NCI-H2107 (cell line): ENCODE measurements at regions not wholly inside any gene's neighbourhood (a gene's known extent, or its start where the extent isn't known, plus 50 kb on each side); places are given as distances from the start of the nearest gene placed in this dataset.
"Not testable (repeated sequence)": the region's sequence is repeated elsewhere in the genome, so short reads cannot be mapped to it uniquely, and the experiment has no call there.

Experiments
- DNase-seq: peaks from one replicate; lab custom pipeline; 2025; lab: John Stamatoyannopoulos, UW

DNA sequence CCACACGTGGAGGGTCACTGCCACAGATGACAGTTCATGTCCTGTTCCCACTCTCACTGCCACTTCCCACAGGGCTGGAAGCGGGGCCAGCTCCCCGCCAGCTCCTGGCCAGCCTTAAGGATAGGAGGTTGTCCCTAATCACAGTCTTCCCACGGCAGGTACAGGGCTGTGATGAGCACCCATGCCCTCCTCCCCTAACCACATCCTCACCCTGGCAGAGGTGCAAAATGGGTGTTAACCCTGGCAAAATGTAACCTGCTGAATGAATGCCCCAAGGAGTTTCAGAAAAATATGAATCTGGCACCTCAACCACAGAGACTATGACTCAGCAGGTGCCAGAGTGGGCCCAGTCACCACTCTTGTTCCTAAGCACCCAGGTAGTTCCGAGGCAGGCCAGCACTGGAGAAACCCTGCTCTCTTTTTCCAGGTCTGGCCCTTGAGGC lies 185.1 kb upstream of the TPM1 start:
- no peak for DNase-seq

DNA sequence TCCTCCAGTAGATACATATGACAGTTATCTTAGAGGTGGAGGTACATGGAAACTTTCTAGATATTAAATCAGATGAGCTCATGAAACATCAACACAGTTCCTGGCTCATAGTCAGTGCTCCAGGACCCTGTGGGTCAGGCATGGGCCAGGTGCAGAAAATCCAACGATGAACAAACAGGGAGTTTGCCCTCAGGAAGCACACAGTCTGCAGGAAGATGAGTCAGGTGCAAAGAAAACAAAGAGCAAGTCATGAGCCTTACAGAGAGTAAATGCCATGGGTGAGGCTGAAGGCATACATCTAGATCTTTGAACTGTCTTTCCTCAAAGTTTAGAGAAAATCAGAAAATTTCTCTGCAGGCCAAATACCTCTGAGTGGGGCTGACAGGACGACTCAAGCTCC lies 184.2 kb upstream of the TPM1 start:
- DNase-seq, result no peak

DNA sequence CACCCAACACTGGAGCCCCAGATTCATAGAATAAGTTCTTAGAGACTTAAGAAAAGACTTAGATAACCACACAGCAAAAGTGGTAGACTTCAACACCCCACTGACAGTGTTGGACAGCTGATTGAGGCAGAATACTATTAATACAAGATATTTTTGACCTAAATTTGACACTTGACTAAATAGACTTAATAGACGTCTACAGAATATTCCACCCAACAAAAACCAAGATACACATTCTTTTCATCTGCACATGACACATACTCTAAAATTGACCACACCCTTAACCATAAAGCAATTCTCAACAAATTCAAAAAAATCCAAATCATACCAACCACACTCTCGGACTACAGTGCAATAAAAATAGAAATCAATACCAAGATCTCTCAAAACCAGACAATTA lies 179.8 kb upstream of the TPM1 start:
- no peak for DNase-seq

DNA sequence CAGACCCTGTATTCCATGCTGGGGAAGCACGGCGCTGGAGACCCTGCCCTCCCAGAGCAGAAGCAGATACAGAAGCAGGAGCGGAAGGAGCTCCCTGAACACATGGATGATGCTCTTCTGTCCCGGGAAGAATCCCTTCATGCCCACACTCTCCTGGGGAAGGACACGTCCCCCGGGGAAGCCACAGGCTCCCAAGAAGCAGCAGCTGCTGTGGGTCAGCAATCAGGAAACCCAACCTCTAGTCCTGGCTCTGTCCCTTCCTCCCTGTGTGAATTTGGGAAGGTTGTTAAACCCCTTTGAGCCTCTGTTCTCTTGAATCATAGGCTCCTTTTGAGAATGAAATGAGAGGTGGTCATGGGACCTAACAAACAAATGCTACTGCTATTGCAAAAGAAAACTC lies 176.2 kb upstream of the TPM1 start:
- DNase-seq, result no peak

DNA sequence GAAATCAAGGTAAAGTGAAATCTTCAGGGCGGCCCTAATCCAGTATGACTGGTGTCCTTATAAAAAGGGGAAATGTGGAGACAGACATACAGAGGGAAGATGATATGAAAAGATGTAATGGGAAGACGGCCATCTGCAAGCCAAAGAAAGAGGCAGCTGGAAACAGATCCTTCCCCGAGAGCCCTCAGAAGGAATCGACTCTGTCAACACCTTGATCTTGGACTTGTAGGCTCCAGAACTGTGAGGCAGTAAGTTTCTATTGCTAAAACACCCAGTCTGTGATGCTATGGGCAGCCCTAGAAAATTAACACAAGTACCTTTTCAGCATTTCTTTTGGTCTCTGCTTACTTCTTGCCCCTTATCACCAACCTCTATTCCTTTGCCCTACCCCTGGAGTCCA lies 174.7 kb upstream of the TPM1 start:
- no peak for DNase-seq

DNA sequence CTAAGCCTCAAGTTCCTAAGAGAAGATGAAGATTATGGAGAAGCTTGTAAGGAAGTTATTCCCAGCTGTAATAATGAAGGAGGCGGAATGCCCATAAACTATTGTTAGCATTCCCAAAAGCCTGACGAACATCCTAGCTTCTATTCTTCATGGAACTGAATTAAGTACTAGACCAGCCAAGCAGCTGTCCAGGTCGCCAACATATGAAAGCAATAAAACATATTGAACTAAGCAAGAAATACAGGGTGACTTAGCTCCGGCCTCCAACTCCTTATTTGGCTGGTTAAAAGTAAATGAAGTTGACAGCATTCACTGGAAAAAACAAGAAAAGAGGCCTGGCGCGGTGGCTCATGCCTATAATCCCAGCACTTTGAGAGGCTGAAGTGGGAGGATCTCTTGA lies 174.0 kb upstream of the TPM1 start:
- DNase-seq, result no peak

DNA sequence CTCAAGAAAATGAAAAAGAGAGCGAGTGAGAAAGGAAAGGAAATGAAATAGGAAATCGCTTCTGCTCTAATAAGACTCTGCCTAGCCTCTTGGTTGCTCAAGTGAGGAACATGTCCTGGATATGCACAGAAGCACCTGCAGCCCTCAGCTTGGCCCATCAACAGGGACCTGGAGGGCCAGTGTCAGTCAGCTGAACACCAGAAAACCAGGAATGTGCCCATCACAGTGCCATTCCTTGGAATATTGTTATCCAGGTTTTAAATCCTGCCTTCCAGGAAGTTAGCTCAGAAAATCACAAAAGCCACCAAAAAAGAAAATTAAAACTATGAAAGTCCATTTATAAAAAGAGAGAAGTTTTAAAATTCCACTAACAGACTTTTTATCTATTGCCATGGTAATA lies 173.4 kb upstream of the TPM1 start:
- no peak for DNase-seq

DNA sequence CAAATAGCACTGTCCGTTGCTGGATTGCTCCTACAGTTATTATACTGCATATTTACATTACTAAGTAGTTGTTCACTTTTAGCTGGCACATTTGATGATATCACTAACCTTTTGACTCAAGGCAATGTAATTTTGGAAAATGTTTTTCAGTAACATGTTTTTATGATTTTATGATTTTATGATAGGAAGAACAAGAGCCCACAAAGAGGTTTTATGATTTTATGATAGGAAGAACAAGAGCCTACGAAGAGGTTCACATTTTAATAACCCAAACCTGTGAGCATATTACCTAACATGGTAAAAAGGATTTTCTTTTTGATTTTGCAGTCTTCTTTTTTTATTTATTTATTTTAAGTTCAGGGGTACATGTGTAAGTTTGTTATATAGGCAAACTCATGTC lies 172.3 kb upstream of the TPM1 start:
- no peak for DNase-seq

DNA sequence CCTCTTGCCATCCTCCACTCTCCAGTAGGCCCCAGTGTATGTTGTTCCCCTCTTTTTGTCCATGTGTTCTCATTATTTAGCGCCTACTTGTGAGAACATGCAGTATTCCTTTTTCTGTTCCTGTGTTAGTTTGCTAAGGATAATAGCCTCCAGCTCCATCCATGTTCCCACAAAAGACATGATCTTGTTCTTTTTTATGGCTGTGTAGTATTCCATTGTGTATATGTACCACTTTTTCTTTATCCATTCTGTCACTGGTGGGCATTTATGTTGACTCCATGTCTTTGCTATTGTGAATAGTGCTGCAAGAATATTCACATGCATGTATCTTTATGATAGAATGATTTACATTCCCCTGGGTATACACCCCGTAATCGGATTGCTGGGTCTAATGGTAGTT lies 171.8 kb upstream of the TPM1 start:
- DNase-seq, result not testable (repeated sequence)

DNA sequence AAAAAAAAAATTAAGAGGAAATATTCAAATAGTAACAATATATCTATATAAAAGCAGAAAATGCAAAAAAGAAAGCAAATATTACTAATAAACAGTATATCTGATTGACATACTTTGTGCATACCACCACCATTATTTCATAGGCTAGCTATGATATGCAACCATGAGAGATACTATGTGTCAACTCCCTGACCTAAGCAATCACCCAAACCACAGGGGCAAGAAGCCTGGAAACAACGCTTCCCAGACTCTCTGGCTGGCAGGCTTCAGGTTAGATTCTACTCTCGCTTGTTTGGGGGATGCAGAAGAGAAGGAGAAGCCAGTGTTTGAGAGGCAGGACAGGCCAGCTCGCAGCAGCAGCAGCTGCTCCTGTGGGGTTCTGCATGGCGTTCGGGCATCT lies 169.3 kb upstream of the TPM1 start:
- DNase-seq, result no peak

DNA sequence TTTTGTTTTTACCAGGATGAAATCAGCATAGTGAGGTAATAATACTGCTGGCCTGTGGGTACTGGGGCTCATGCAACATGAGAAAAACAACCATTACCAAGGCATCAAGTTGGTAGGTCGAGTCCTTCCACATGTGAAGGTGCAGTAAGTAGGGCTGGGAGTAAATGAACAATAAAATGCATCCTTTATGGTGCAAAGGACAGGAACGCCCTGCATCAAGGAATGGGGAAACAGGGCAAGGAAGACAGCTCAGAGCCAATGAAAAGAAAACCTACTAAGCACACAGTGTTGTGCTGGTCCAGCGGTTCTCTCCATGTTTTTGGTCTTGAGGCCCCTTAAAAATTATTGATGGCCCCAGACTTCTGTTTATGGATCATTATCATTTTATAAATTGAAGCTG lies 168.5 kb upstream of the TPM1 start:
- DNase-seq, result no peak

DNA sequence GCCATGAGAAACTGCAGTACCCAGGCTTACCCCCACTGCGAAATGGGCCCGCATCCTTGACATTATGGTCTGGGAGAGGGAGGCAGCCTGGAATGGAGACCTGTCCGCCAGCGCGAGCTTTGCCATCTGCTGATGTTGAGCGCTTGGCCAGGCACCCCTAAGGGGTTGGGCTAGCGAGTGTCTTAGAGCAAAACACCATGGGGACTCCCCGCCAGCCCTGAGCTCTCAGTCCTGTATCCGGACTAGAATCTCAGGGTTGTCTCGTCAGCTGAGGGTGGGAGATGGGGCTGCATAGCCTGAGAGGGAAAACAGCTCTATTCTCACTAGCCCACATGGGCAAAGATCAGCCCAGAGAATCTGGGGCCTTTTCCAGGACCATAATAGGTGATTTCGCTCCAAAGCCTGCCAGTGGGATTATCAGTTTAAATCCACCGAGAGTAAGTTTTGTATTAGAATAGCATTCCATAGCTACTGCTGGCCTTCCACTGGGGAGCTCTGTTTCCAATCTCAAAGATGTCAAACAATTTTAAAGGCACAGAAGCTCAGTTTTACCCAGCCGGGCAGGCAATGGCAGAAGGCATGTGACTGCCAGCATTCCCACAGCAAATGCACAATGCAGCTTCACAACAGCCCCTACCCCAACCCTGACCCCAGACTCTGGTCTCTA lies 167.5 kb upstream of the TPM1 start:
- no peak for DNase-seq

DNA sequence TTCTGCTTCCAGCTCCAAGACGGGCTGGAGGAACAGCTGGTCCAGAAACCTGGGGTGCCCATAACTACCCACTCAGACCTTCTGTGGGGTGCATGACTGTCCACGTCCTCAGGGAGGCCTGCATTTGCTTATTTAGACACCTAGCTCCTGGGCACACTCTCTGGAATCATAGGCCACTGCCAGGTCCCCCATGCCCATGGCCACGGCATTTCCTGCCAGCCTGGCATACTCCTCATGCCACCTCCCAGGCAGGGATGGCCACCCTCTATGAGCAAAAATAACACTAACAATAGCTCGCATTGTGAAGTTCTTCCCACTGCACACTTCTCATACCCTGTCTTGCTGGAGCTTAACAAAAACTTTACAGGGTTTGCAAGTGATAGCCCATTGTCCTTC lies 166.9 kb upstream of the TPM1 start:
- no peak for DNase-seq

DNA sequence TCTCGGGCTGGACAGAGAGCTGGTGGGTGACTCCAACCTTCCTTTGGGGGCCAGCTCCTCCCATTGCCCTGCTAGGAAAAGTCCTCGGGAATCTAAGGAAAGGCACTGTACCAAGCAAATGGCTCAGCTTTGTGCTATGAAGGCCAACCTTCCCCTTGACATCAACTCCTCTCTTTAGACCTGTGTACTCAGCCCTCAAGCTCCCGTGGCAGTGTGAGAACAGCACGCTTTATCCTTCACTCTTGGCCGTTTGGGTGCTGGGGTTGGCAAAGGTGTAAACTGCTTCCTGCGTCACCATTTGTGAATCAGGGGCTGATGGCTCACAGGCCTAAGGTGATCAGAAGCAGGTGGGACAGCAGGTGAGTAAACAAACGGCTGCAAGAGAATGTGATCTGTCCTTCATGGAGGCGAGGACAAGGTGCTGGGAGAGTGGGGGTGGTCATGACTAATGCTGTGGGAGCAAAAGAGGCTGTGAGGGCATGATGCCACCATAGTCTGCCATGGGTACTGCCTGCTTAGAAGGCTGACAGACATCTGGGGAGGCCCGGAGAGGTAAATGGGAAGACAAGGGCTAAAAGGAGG lies 165.2 kb upstream of the TPM1 start:
- DNase-seq, result no peak

DNA sequence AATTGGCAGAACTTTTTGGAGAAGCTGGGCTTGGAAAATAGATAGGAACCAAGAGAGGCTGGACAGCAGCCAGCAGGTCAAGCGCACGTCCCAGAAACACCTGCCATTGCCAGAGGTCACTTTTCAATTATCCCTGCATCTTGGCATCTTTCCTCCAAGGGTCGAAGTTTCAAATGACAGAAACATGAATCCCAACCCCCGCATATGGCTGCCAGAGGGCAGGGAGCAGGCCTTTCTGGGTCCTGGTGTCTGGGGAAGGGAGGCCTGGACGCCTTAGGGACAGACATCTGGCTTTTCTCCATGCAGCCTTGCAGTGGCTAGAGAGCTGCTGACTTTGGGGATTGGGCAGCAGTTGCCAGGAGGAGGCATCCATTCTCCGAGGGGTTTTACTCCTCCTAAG lies 164.5 kb upstream of the TPM1 start:
- DNase-seq, result no peak

DNA sequence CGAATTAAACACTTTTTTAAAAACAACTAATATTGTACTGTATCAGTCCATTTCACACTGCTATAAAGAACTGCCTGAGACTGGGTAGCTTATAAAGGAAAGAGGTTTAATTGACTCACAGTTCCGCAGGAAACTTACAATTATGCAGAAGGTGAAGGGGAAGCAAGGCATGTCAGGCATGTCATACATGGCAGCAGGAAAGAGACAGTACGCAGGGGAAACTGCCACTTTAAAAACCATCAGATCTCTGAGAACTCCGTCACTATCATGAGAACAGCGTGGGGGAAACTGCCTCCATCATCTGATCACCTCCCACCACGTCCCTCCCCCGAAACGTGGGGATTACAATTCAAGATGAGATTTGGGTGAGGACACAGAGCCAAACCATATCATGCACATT lies 162.8 kb upstream of the TPM1 start:
- DNase-seq, result no peak

DNA sequence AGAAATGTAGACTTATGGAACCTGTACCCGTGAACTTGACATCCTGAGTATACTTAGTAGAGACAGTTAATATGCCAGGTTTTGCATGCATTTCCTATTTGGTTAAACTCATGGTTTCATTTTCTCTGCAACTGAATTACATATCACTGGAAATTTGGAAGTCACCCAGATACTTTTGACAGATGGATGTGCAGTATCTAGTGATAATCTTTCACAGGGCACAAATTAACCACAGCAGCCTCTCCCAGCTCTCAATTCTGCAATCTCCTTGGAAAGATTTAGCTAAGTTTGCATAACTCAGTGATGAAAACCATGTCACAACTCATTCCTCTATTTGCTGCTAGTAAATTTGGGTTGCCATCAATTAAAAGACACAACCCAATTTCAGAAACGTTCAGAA lies 162.3 kb upstream of the TPM1 start:
- DNase-seq, result no peak

DNA sequence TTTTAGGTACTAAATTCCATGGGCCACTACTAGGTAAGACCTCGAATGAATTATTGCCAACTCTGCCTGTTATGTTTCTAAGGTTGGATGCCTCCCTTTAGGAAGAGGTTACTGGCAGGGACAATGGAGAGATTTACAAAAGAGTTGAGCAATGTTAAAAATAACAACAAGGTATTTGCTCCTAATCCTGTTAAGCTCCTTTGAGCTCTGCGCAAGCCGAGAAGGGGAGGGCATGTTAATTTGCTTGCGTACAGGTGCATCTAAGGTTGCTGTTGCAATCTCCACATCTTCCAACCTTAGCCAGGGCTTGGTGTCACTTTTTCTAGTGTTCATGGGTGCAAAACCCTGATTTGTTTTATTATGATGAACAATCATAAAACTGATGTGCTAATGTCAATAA lies 161.5 kb upstream of the TPM1 start:
- DNase-seq, result no peak

DNA sequence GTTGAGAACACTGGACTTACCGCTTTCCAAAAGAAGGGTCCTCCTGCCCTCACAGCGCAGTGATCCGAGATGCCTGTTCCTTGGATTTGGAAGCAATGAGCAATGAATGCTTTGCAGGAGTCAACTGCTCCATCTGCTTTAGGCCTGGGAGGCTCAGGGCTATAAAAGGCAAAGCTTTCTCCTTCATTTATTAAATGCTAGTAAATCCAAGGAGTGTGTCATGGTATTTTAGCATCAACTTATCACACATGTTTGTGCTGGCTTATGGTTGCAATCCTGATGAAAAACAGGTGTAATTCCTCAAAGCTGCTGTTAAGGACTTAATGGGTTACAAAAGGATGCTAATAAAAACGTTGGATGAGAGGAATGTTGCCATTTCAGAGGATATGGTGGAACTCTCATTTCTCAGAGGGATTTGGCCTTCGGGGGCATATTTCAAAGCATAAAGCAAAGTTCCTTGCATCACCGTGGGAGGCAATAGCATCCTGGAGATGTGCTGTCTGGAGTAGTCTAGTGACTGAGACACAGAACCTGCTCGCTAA lies 158.5 kb upstream of the TPM1 start:
- DNase-seq, result no peak

DNA sequence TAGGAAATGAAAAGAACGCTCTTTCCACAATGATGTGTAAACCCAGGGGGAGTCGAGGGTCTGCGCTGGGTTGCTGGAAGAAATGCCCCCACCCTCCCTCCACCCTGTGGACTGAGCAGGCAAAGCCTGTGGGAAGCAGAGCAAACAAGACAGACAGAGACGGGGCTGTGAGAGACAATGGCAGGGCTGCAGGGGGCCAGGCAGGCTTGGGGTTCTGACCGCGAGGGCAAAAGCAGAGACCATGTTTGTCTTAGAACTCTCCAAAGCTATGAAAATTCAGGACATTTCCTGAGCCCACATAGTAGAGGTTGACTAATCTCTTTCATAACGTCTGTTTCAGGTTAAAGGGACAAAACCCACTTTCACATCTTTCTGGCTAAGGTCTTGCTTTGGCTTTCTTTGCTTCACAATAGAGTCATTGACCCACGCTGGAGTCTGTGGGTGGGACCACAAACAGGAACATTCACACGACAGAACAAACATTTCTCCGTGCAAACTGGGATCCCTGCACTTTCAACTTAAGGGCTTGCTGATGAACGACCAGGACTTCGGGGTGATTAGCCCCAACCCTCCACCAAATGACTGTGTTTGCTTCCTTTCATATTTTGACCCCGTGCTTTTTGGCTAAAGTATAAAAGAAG lies 156.0 kb upstream of the TPM1 start:
- DNase-seq, result no peak

DNA sequence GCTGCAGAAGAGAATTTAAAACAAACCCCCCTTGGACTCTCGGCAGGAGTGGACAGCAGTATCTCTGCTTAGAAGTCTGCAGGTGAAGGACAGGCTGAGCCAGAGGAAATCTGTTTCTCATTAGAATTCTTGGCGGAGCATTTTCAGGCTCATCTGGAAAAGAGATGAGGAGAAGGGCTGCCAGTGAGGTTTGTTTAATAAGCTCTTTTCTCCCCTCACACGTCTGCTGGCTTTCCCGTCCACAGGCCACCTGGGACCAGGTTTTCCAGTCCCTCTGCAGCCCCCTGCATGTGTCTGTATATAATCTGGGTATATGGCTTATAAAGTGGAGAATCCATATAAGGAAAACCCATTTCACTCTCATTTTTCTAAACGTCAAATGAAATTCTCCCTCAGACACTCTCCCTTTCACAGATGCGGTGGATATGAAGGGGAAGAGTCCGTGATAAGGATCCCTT lies 155.4 kb upstream of the TPM1 start:
- DNase-seq, result no peak

DNA sequence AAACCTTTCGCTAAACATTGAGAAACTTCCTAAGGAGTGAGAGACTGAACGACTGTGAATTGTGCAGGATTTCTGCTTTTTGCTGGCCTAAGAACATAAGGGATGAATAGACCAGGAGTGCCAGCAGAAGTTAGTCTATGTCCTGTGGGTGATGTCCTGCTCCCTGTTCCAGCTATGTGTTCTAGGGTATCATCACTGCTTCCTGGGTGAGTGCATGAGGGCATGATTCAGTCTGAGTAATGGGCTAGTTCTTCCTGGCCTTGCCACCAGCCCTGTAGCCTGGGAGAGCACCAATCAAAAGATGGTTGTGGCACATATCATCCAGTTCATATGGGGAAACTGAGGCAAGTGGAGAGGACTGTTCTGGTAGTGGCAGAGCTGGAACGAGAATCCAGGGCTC lies 153.9 kb upstream of the TPM1 start:
- DNase-seq, result no peak

DNA sequence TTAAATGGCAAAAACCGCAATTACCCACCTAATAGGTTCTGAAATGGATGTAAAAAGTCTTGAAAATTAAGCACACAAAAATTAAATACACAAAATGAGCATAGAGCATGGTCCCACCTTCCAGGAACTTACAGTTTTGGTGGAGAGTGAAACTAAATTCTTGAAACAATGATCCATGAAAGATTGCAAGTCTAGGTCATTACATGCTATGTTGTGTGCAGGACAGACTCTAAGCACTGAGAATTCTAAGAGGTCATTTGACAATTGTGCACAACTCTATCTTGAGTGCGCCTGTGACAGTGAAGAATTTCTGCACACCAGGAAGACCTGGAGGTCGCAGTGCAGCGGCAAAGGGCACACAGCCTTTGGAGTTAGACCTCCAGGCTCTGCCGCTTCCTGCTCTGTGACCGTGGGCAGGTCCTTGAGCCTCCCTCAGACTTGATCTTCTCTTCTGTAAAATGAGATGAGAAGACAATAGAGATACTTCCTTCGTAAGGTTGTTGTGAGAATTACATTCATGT lies 153.3 kb upstream of the TPM1 start:
- no peak for DNase-seq
